PFSK-1 (cell line): ENCODE measurements at regions not wholly inside any gene's neighbourhood (a gene's known extent, or its start where the extent isn't known, plus 50 kb on each side); places are given as distances from the start of the nearest gene placed in this dataset.

ENCODE experiments used
- FOXP2 ChIP-seq: optimal IDR thresholded peaks from 2 replicates; pipeline ENCODE3; 2011; ENCODE audit warnings: borderline replicate concordance, control low read depth, inconsistent platforms; ENCODE audit not compliant: insufficient read depth; ENCODE audit errors: extremely low read length, extremely low read depth
- POLR2AphosphoS5 ChIP-seq: IDR thresholded peaks from 2 replicates; pipeline ENCODE4 v1.6.1; 2012; ENCODE audit warnings: low read depth, mild to moderate bottlenecking, control low read depth, low read length, moderate library complexity
- TAF1 ChIP-seq: IDR thresholded peaks from 2 replicates; pipeline ENCODE4 v1.6.1; 2012; ENCODE audit warnings: low read length, control low read depth, borderline replicate concordance; ENCODE audit not compliant: insufficient read depth
- TF ChIP-seq, protein P1 (sequence below), 2 experiments: IDR thresholded peaks; 2 replicates each; pipeline versions ENCODE4 v1.6.1 to v1.8.0; 2011 to 2012; ENCODE audit warnings: low read depth in 2 of 2, low read length in 2 of 2, control low read depth in 1 of 2, inconsistent platforms in 1 of 2, mild to moderate bottlenecking in 1 of 2, moderate library complexity in 1 of 2; ENCODE audit not compliant: insufficient read depth in 1 of 2

DNA sequence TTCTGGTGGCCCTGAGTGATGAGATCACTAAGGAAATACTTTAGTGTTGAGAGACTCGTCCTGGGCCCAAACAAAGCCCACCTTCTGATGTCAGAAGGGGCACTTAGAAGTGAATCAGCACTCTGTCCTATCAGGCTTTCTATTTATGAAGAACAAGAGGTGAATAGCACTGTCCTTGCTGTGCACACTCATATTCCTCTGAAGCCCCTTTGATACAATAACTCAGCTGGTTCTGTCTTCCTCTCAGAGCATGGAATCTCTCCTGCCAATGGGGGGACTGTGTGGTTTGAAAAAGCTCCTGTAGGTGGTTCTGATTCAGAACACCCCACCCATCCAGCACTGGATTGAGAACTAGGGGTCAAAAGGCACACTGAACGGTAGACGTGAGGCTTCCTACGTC is 348.1 kb downstream of the ETS1 start:
- TF ChIP-seq POLR2AphosphoS5 (no peak), TAF1 (no peak), FOXP2 (no peak)
- TF ChIP-seq, protein P1, sequence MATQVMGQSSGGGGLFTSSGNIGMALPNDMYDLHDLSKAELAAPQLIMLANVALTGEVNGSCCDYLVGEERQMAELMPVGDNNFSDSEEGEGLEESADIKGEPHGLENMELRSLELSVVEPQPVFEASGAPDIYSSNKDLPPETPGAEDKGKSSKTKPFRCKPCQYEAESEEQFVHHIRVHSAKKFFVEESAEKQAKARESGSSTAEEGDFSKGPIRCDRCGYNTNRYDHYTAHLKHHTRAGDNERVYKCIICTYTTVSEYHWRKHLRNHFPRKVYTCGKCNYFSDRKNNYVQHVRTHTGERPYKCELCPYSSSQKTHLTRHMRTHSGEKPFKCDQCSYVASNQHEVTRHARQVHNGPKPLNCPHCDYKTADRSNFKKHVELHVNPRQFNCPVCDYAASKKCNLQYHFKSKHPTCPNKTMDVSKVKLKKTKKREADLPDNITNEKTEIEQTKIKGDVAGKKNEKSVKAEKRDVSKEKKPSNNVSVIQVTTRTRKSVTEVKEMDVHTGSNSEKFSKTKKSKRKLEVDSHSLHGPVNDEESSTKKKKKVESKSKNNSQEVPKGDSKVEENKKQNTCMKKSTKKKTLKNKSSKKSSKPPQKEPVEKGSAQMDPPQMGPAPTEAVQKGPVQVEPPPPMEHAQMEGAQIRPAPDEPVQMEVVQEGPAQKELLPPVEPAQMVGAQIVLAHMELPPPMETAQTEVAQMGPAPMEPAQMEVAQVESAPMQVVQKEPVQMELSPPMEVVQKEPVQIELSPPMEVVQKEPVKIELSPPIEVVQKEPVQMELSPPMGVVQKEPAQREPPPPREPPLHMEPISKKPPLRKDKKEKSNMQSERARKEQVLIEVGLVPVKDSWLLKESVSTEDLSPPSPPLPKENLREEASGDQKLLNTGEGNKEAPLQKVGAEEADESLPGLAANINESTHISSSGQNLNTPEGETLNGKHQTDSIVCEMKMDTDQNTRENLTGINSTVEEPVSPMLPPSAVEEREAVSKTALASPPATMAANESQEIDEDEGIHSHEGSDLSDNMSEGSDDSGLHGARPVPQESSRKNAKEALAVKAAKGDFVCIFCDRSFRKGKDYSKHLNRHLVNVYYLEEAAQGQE (IDR thresholded peaks at IDR 0.05; ENCODE audit: insufficient read depth in 1 of 2, low read depth in 2 of 2, low read length in 2 of 2), result no peak
